H1 (cell line): ENCODE measurements at regions not wholly inside any gene's neighbourhood (a gene's known extent, or its start where the extent isn't known, plus 50 kb on each side); places are given as distances from the start of the nearest gene placed in this dataset.

Source experiments
- BCL11A ChIP-seq, 2 experiments: IDR thresholded peaks; one replicate each; pipeline ENCODE4 v1.6.1; 2011; ENCODE audit warnings: low read depth in 2 of 2, low read length in 2 of 2, mild to moderate bottlenecking in 2 of 2
- CREB1 ChIP-seq: IDR thresholded peaks from 2 replicates; pipeline ENCODE4 v1.6.1; 2012; ENCODE audit warnings: inconsistent platforms
- EZH2 ChIP-seq: fragments of 200-600 bp; sonication (generic); IDR thresholded peaks from 2 replicates; pipeline ENCODE4 v1.7.1; 2012; ENCODE audit warnings: low read depth, mild to moderate bottlenecking, moderate library complexity, low read length, inconsistent platforms; ENCODE audit not compliant: severe bottlenecking
- USF2 ChIP-seq: IDR thresholded peaks from 2 replicates; pipeline ENCODE4 v1.6.1; 2011; ENCODE audit warnings: low read length, improper control_type of control experiment

GRCh38 chr1:112209493-112209892 is 186.5 kb upstream of the CTTNBP2NL start:
- no peak for TF ChIP-seq USF2
- no peak for TF ChIP-seq BCL11A (IDR thresholded peaks at IDR 0.05; ENCODE audit: low read depth in 2 of 2, low read length in 2 of 2)
- no peak for TF ChIP-seq EZH2
- no peak for TF ChIP-seq CREB1
